LNCaP clone FGC (cell line): ENCODE measurements at regions not wholly inside any gene's neighbourhood (a gene's known extent, or its start where the extent isn't known, plus 50 kb on each side); places are given as distances from the start of the nearest gene placed in this dataset.

ENCODE experiments used
- DNase-seq: peaks from one replicate; pipeline ENCODE4 v3.0.0-alpha.2; 2011; ENCODE audit warnings: low read depth
- H3K4me3 ChIP-seq: 2 replicates; pipeline ENCODE4 v1.5.1; 2011; ENCODE audit warnings: mild to moderate bottlenecking, low read depth, low read length, control low read depth
- CTCF ChIP-seq: IDR thresholded peaks from 2 replicates; pipeline ENCODE4 v1.5.1; 2012; ENCODE audit warnings: mild to moderate bottlenecking; ENCODE audit not compliant: control insufficient read depth, insufficient read depth; ENCODE audit errors: extremely low read depth

GRCh38 chr5:106854922-106855321 lies 815.8 kb downstream of the EFNA5 start:
- TF ChIP-seq CTCF: no peak
- DNase-seq: no peak
- no peak overlapping the region for H3K4me3 ChIP-seq

- H3K4me3 ChIP-seq: no peak overlapping the region
- no peak for DNase-seq
- TF ChIP-seq CTCF: no peak
Measured at GRCh38 chr5:106854105-106854687, 816.5 kb downstream of the EFNA5 start.

- TF ChIP-seq CTCF: no peak
- H3K4me3 ChIP-seq: no peak overlapping the region
- DNase-seq: no peak
Measured at GRCh38 chr5:106853266-106853665, 817.5 kb downstream of the EFNA5 start.

GRCh38 chr5:106849266-106849665 lies 821.5 kb downstream of the EFNA5 start:
- TF ChIP-seq CTCF: no peak
- no peak overlapping the region for H3K4me3 ChIP-seq
- peak; percentile 57 for DNase-seq

- DNase-seq: peak; percentile 23
- H3K4me3 ChIP-seq: no peak overlapping the region
- TF ChIP-seq CTCF: peak; percentile 28; the same call in 1 of the 2 replicates
Measured at GRCh38 chr5:106843812-106844416, 826.8 kb downstream of the EFNA5 start.

- DNase-seq: no peak
- TF ChIP-seq CTCF: no peak
- no peak overlapping the region for H3K4me3 ChIP-seq
Measured at GRCh38 chr5:106833517-106833916, 837.2 kb downstream of the EFNA5 start.

GRCh38 chr5:106827061-106827460 lies 843.7 kb downstream of the EFNA5 start:
- TF ChIP-seq CTCF: no peak
- H3K4me3 ChIP-seq: no peak overlapping the region
- DNase-seq: no peak
